ENCODE measurements at regions not wholly inside any gene's neighbourhood (a gene's known extent, or its start where the extent isn't known, plus 50 kb on each side); places are given as distances from the start of the nearest gene placed in this dataset.
"Not testable (repeated sequence)": the region's sequence is repeated elsewhere in the genome, so short reads cannot be mapped to it uniquely, and the experiment has no call there.

- no peak for DNase-seq (ENCODE audit: extremely low read depth in 1 of 11, low read depth in 9 of 11, low spot score in 4 of 11)
Measured at GRCh38 chr3:177890359-177890683, 645.9 kb upstream of the KCNMB2 start.

- DNase-seq (ENCODE audit: extremely low read depth in 1 of 11, low read depth in 9 of 11, low spot score in 4 of 11), result not testable (repeated sequence)
Measured at GRCh38 chr3:177891569-177891968, 644.7 kb upstream of the KCNMB2 start.

GRCh38 chr3:177893331-177893730 lies 642.9 kb upstream of the KCNMB2 start:
- no peak for DNase-seq (ENCODE audit: extremely low read depth in 1 of 11, low read depth in 9 of 11, low spot score in 4 of 11)

GRCh38 chr3:177894081-177894728 lies 642.0 kb upstream of the KCNMB2 start:
- DNase-seq (ENCODE audit: extremely low read depth in 1 of 11, low read depth in 9 of 11, low spot score in 4 of 11), result no peak

- DNase-seq (ENCODE audit: extremely low read depth in 1 of 11, low read depth in 9 of 11, low spot score in 4 of 11), result no peak
Measured at GRCh38 chr3:177898185-177898584, 638.1 kb upstream of the KCNMB2 start.

- no peak for DNase-seq (ENCODE audit: extremely low read depth in 1 of 11, low read depth in 9 of 11, low spot score in 4 of 11)
Measured at GRCh38 chr3:177899275-177900067, 636.8 kb upstream of the KCNMB2 start.

GRCh38 chr3:177902876-177903275 lies 633.4 kb upstream of the KCNMB2 start:
- DNase-seq (ENCODE audit: extremely low read depth in 1 of 11, low read depth in 9 of 11, low spot score in 4 of 11), result no peak

- DNase-seq (ENCODE audit: extremely low read depth in 1 of 11, low read depth in 9 of 11, low spot score in 4 of 11), result no peak
Measured at GRCh38 chr3:177904621-177905020, 631.6 kb upstream of the KCNMB2 start.

- DNase-seq (ENCODE audit: extremely low read depth in 1 of 11, low read depth in 9 of 11, low spot score in 4 of 11), result no peak
Measured at GRCh38 chr3:177905173-177906125, 630.8 kb upstream of the KCNMB2 start.

GRCh38 chr3:177906126-177906511 lies 630.1 kb upstream of the KCNMB2 start:
- no peak for DNase-seq (ENCODE audit: extremely low read depth in 1 of 11, low read depth in 9 of 11, low spot score in 4 of 11)

GRCh38 chr3:177906578-177907229 lies 629.5 kb upstream of the KCNMB2 start:
- no peak for DNase-seq (ENCODE audit: extremely low read depth in 1 of 11, low read depth in 9 of 11, low spot score in 4 of 11)

- not testable (repeated sequence) for DNase-seq (ENCODE audit: extremely low read depth in 1 of 11, low read depth in 9 of 11, low spot score in 4 of 11)
Measured at GRCh38 chr3:177909530-177909929, 626.7 kb upstream of the KCNMB2 start.

GRCh38 chr3:177914224-177914623 lies 622.0 kb upstream of the KCNMB2 start:
- no peak for DNase-seq (ENCODE audit: extremely low read depth in 1 of 11, low read depth in 9 of 11, low spot score in 4 of 11)

GRCh38 chr3:177916461-177916860 lies 619.8 kb upstream of the KCNMB2 start:
- DNase-seq (ENCODE audit: extremely low read depth in 1 of 11, low read depth in 9 of 11, low spot score in 4 of 11), result no peak

GRCh38 chr3:177917234-177917861 lies 618.9 kb upstream of the KCNMB2 start:
- no peak for DNase-seq (ENCODE audit: extremely low read depth in 1 of 11, low read depth in 9 of 11, low spot score in 4 of 11)

GRCh38 chr3:177921153-177921552 lies 615.1 kb upstream of the KCNMB2 start:
- no peak for DNase-seq (ENCODE audit: extremely low read depth in 1 of 11, low read depth in 9 of 11, low spot score in 4 of 11)

GRCh38 chr3:177924261-177924660 lies 612.0 kb upstream of the KCNMB2 start:
- no peak for DNase-seq (ENCODE audit: extremely low read depth in 1 of 11, low read depth in 9 of 11, low spot score in 4 of 11)

GRCh38 chr3:177928172-177928873 lies 607.9 kb upstream of the KCNMB2 start:
- no peak for DNase-seq (ENCODE audit: extremely low read depth in 1 of 11, low read depth in 9 of 11, low spot score in 4 of 11)

All from renal cortex interstitium (tissue), 11 donors.